OCI-M1 (cell line): ENCODE measurements at regions not wholly inside any gene's neighbourhood (a gene's known extent, or its start where the extent isn't known, plus 50 kb on each side); places are given as distances from the start of the nearest gene placed in this dataset.

Source experiments
- DNase-seq: peaks from one replicate; lab custom pipeline; 2025; lab: John Stamatoyannopoulos, UW

- DNase-seq, result no peak
Measured at GRCh38 chr1:208587110-208587509, 342.9 kb upstream of the PLXNA2 start.

GRCh38 chr1:208593306-208594006 lies 349.3 kb upstream of the PLXNA2 start:
- no peak for DNase-seq

- no peak for DNase-seq
Measured at GRCh38 chr1:208595236-208595635, 351.1 kb upstream of the PLXNA2 start.

GRCh38 chr1:208595745-208596144 lies 351.6 kb upstream of the PLXNA2 start:
- no peak for DNase-seq

- DNase-seq, result no peak
Measured at GRCh38 chr1:208597571-208597970, 353.4 kb upstream of the PLXNA2 start.

GRCh38 chr1:208598021-208598420 lies 353.8 kb upstream of the PLXNA2 start:
- DNase-seq, result peak; percentile 17

GRCh38 chr1:208599063-208599462 lies 354.9 kb upstream of the PLXNA2 start:
- DNase-seq, result no peak

- DNase-seq, result no peak
Measured at GRCh38 chr1:208600456-208601190, 356.4 kb upstream of the PLXNA2 start.

GRCh38 chr1:208601561-208601960 lies 357.4 kb upstream of the PLXNA2 start:
- no peak for DNase-seq

- no peak for DNase-seq
Measured at GRCh38 chr1:208603721-208604120, 359.5 kb upstream of the PLXNA2 start.

GRCh38 chr1:208604295-208604694 lies 360.1 kb upstream of the PLXNA2 start:
- DNase-seq, result no peak

- no peak for DNase-seq
Measured at GRCh38 chr1:208606959-208607358, 362.8 kb upstream of the PLXNA2 start.

- no peak for DNase-seq
Measured at GRCh38 chr1:208607616-208608015, 363.4 kb upstream of the PLXNA2 start.

GRCh38 chr1:208614610-208615009 lies 370.4 kb upstream of the PLXNA2 start:
- no peak for DNase-seq

GRCh38 chr1:208615371-208615770 lies 371.2 kb upstream of the PLXNA2 start:
- no peak for DNase-seq

GRCh38 chr1:208616776-208617175 lies 372.6 kb upstream of the PLXNA2 start:
- DNase-seq, result no peak

GRCh38 chr1:208628022-208628914 lies 384.1 kb upstream of the PLXNA2 start:
- no peak for DNase-seq

GRCh38 chr1:208631092-208631491 lies 386.9 kb upstream of the PLXNA2 start:
- DNase-seq, result no peak

- DNase-seq, result no peak
Measured at GRCh38 chr1:208631506-208631905, 387.3 kb upstream of the PLXNA2 start.

GRCh38 chr1:208634346-208635140 lies 390.4 kb upstream of the PLXNA2 start:
- no peak for DNase-seq

GRCh38 chr1:208637181-208637580 lies 393.0 kb upstream of the PLXNA2 start:
- DNase-seq, result no peak

- no peak for DNase-seq
Measured at GRCh38 chr1:208639382-208639781, 395.2 kb upstream of the PLXNA2 start.
